Stimulated activated naive CD8-positive, alpha-beta T cell treated with anti-CD3 and anti-CD28 coated beads, Interleukin-15, Interleukin-2, amounts not matched to agents 100 U/mL and 50 U/mL, for 24 hours (primary cell): ENCODE measurements at regions not wholly inside any gene's neighbourhood (a gene's known extent, or its start where the extent isn't known, plus 50 kb on each side); places are given as distances from the start of the nearest gene placed in this dataset.

Experiments used
- ATAC-seq: fragments of 150-1000 bp; cut with Tn5 transposase; one replicate; pipeline ENCODE4 v1.10.0; 2021
- DNase-seq: peaks from one replicate; pipeline ENCODE4 v3.0.0; 2021

DNA sequence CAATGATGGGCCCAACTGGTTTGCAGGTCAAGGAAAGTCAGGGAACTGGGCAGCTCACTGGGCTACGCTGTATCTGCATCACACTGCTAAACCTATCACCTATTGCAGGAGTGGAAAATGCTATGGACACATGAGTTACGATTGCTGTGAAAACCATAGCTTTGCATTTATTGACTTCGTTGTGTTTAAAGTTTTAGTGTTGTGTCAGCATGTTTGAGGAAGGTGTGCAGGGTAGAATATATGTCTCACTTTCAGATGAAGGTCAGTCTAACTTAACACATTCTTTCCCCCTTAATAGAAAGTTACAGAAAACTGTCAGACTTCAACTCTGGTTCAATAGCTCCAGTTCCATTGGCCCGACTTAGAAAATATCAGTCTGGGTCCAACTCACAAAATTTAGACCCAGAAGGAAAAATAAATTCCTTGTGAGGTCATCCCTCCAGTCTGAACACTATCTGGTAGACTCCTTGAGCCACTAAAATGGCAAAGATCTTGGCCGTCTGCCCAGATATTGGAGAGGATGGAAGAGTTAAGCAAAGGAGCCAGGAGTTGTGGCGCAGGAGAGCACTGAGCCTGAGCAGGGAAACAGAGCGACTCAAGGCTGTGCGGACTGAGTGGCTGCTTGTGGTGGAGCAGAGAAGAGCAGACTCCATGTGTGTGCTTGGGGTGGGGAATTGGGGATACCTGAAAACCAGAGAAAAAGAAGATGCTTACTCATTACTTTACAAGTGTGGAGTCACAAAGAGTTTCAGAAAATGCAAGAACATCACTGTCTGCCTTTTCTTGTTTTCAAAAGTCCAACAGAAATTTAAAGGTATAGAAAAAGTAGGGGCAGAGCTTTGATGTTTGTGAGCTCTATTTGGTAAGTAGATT lies 518.5 kb downstream of the FGF9 start:
- ATAC-seq = no peak

DNA sequence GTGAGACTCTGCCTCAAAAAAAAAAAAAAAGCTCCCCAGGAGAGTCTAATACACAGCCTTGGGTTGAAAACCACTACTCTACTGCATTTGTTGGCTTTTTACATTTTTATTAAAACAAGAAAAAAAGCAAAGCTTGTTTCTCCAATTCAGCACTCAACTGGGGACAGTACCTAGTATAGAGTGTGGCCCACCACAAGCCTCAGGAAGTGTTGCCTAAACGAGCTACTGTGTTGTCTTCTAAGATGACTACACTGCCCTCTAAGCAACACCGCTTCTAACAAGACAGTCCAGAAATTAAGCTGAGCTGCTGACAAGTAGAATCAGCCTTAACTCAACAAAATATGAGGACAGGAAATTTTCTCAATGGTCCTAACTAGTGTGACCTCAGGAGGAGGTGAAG lies 522.2 kb downstream of the FGF9 start:
- no peak for DNase-seq
- ATAC-seq = no peak

More for the DNA sequence above, 518.5 kb downstream of the FGF9 start:
- DNase-seq = no peak

DNA sequence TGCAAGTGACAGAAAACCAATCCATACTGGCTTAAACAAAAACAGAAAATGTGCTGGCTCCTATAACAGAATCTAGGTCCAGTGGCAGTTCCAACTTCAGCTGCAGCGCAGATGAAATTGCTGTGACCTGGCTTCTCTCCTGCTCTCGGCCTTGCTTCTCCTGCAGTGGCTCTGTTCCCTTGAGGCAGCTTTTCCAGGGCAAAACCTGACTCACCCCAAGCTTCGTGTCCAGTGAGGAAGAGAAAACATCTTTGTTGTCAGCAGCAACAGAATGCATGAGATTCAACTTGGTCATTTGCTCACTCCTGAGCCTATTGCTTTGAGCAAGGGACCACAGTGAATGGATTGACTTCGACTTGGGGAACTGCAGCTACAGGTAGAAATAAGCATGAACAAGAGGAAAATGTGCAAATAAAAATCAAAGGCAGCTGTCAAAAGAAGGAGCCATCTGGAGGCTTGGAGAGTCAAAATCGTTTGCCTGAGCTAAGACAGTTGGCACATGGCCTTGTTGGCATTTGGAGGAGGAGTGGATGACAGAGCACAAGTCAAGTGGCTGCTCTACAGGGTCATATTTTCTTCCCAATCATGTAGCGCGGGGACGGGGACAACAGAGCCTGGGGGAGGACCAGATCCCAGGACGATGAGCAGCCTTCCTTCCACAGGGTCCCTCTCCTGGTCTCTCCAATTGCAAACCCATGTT lies 523.4 kb downstream of the FGF9 start:
- ATAC-seq (no peak), DNase-seq (no peak)

DNA sequence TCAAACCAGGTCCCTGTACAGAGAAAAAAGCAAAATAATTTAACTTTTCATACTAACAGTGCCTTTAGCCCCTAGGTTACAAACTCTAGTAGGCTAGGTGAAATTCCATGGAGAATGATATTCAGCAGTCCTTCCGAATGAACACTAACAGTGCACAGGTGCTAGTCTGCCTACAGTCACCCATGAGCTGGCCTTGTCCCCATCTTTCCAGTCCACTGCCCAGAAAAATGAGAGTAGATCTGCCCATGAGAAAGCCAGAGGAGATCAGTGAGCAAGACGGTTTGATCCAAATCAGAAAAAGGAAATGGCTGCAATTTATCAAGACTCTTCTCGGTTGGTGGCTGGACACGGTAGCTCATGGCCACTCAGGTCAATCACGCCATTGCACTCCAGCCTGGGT lies 524.9 kb downstream of the FGF9 start:
- no peak for DNase-seq
- ATAC-seq = no peak

DNA sequence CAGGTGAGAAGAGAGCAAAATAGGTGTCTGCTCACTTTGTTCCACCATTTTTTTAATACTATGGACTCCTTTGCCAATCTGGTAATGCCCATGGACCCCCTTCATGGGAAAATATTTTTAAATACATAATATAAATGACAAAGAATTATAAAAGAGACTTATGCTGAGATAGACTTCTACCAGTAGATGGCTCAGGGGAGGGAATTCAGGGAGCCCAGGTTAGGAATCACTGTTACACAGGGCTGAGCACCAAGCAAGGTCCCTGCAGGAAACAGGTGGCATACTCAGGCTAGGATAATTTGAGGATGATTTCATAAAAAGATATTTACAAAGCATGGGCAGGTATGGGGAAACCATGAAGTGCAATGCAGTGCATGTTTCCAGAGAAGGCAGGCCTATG lies 525.9 kb downstream of the FGF9 start:
- DNase-seq = no peak
- ATAC-seq = no peak

DNA sequence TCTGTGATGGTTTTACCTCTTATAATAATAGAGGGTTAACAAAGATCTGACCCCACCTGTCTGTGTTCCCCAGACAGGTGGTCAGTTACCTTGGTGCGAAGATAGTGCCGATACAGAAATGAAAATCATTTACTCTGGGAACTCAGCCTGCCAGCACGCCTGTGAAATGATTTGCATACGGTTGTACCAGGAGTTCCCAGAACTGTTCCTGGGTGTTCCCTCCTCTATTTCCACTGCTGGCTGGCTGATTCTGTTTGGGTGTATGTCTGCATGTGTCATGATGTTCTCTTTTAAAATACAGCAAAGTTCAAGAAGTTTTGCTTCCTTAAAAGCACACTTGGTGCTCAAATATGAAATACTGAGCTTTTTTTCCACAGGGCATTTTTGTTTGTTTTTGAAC lies 527.1 kb downstream of the FGF9 start:
- ATAC-seq (no peak), DNase-seq (no peak)

DNA sequence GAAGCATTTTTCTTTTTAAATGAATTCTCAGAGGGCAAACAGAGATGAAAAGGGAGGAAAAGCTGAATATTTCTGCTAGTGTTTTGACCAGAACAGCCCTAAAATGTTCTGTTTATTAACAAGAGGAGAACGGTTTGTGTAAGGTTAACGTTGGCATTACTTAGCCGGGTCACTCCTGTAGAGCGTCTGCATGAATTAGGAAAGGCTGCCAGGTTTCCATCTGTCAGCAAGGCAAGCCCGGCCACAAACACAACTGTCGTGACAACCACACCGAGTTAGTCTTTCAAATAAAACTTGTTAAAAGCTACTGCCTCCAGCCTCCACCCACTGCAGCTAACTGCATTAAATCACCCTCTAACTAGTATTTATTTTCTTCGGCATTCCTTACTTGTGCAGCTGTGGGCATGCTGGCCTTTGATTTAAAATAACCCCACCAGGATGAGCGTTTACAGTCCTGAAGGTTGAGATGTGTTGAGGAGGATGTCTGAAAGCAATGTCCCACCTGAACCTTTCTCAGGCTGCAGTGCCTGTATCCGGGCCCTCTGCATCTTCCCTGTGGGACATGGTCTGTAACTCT lies 527.9 kb downstream of the FGF9 start:
- no peak for DNase-seq
- ATAC-seq = no peak

DNA sequence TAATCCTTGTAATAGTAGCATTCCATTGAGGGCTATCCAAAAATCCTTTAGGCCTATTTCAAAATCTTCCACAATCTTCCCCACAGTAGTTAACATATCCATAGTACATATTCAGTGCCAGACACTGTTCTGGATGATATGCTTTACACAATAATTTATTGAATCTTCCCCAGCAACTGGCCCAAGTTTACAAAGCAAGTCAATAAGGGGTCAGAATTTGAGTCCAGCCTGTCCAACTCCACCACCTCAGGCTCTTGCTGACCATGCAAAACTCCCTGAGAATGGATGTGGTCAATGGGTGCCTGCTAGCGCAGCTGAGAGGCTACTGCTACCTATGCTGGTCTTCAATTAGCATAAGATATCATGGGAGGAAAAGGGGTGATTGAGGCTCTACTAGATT lies 529.6 kb downstream of the FGF9 start:
- ATAC-seq = no peak
- no peak for DNase-seq

DNA sequence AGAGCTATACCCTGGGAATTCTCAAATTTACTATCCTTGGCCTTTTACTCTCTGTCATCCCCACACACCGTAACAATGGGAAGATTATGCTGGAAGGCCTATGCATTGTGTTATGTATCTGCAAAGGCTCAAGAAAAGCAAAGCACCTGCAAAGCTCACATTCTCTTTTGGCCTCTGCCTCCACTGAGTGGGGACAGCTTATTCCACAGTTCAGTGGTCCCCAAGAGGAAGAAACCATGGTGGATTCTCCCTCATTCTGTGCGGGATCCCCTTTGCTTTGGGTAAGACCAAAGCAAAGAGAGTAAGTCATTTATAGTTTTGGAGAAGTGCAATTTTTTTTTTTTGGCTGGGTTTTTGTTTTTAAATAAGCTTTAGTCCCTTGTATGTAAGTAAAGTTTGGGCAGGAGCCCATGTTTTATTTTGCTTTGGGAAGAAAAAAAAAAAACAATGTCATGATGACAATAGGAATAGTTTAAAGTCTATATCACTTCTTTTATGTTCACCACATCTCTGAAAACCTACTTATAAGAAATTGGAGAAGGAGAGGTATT lies 530.6 kb downstream of the FGF9 start:
- ATAC-seq (no peak), DNase-seq (no peak)

DNA sequence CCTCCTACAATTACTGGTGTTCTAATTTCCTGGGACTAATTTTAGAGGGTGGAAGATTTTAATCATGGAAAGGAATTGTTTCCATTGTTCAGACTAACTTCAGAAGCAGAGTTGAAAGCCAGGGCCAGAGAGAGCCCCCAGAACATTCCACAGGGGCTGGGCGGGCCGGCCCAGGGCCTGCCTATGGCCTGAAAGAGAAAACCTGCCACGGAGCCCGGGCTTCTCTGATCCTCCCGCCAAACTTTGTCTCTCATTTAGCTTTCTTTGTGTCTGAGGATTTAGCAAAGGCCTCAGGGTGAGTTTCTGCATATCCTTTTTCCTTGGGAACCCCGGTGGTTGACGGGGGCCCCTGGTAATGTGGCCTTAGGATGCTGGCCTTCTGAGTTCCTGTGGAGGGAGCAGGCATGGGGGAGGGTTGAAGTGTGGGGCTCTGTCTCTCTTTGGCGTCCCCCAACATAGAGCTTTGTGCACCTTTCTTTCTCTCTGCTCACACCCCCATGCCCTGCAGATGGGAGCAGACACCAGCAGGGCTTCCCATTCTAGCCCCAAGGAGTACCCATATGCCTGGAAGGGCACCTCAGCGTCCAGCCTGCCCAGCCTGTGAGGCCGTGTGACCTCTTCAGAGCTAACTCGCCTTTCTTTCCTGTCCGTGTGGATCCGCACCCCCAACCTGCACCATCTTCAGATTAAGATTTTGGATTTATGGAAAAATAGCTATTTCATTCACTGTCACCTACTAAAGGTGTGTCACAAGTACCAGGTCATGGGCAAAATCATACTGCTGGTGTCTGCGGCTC lies 539.5 kb downstream of the FGF9 start:
- ATAC-seq = no peak
- DNase-seq = no peak

DNA sequence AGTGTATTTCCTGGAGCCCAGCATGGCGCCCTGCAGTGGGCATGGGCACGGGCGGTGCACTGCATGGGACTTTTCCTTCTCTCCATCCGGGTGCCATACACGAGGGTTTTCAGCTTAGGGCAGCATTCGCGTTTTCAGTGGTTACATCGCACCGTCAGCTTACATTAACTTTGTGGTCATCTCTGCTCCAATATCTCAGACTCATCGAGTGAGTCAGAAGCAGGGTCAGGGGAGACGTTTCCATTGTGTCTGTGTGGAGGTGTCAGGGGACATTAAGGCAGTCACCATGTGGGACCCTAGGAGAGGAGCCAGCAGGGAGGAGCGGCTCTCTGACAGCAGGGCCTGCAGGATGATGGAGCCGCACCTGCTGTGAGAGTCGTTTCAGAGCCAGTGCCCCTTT lies 541.0 kb downstream of the FGF9 start:
- DNase-seq (no peak), ATAC-seq (peak; percentile 16)

DNA sequence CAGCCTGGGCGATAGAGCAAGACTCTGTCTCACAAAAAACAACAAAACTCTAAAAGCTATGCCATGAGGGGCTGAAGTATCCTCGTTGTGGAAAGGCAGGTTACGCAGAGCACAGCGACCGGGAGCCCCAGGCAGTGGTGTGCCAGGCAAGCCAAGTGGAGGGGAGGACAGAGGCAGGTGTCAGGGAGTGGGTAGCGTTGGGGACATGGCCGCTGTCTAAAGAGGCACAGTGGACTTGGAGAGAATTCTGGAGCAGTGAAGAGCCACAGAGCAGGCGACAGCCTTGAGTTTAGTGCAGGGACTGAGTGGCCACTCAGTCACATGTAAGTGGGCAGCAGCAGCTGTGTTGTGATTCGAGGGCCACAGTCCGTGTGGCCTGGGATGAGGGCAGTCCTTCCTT lies 541.7 kb downstream of the FGF9 start:
- DNase-seq = no peak
- ATAC-seq = no peak

DNA sequence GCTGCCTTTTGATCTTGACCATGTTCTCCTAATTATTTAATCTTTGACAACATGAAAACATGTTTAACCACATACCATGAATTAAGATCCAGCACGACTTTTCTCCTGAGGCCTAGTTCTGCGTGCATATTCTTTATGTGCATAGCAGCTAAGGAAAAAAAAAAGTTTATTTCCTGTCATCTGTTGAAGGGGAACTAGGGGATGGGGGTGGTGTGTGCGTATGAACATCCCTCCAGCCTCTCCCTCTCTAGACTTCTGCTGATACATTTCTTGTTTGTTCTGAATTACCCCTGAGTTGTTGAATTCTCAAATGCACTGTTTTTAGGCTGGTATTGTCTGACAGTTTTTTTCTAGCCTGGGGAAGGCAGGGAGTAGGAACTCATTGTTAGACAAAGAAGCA lies 543.3 kb downstream of the FGF9 start:
- DNase-seq (no peak), ATAC-seq (no peak)

DNA sequence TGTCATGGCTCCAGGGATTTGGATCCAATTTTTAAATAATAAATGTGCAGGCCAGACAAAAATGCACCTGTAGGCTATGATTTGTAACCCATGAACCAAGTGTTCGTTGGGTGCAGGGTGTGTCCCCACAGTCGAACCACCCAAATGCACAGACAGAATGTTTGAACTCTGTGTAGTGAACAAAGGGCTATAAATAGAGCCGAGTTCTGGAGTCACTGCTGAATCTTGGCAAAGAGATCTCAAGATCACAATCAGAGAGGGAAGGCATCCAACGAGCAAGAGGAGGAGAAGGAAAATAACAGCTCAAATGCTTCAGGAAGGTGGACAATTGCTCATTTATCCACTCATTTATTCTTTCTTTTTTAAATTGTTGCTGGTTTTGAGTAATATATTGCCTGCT lies 547.9 kb downstream of the FGF9 start:
- no peak for ATAC-seq
- DNase-seq = no peak

DNA sequence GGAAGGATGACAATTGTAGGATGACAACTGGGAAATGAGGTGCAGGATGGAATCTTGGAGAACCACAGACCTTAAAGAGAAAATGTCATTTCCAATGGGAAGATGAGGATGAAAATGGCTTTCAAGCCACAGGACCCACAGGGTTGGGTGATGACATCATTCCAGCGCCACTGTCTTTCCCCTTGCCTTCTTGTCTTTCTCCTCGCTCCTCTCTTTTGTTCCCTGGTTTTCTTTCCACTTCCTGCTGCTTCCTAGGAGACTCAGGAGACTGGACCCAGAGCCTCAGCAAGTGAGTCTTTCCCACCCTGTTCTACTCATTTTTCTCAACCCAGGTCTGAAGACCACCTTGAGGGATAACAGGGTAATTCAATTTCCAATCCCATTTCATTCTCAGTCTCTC lies 548.8 kb downstream of the FGF9 start:
- ATAC-seq (no peak), DNase-seq (no peak)

DNA sequence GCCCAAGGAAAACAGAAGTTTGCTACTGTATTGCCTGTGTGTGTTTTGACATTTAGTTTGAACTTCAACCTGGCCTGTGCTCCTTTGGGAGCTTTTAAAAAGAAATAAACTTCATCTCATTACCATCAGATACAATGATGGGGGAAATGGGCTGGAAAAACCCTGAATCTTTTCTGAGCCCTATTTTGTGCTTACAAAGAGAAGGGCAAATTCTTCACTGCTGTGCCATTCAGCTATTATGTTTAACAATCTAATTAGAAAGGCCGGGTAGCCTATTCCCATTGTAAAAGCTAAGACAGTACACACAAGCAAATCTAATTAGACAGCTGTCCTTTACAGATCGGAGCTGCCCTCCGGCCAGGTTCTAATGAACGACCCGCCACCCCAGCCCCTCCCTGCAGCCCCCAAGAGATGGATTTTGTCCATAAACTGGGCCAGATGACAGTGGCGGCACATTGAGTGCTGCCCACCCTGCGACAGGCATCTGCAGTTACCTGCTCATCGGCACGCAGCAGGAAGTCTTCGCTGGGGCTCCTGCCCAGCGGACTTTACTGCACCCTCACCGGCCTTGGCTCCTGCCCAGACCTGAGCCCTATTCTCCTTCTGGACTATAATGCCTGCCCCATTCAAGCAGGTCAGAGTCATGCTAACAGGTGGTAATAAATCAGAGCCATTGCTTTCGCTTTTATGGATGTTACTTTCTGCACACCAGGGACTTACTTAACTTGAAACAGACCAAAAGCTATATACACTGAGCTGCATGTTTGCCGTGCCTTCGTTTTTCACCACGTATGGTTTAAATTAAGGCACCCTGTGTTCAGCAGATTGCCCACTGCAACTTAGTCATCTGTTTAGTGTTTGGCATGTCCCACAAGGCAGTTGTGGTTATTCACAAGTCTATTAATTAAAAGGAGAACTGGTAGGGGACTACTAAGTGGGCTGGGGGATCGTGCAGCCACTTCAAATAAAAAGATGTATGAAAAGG lies 549.6 kb downstream of the FGF9 start:
- no peak for ATAC-seq
- DNase-seq = no peak

DNA sequence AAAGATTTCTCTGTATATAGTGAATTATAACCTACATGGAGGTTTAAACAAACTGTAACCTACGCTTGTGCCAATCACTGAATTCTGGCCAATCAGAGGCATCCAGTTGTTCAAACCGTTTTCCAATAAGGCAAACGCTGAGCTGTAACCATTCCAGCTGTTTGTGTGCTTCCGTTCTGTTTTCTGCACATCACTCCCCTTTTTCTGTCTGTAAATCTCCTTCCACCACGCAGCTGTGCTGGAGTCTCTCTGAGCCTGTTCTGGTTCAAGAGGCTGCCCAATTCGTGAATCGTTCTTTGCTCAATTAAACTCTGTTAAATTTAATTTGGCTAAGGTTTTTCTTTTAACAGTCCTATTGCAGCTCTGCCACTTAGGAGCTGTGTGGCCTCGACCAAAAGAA lies 552.5 kb downstream of the FGF9 start:
- ATAC-seq (no peak), DNase-seq (no peak)

DNA sequence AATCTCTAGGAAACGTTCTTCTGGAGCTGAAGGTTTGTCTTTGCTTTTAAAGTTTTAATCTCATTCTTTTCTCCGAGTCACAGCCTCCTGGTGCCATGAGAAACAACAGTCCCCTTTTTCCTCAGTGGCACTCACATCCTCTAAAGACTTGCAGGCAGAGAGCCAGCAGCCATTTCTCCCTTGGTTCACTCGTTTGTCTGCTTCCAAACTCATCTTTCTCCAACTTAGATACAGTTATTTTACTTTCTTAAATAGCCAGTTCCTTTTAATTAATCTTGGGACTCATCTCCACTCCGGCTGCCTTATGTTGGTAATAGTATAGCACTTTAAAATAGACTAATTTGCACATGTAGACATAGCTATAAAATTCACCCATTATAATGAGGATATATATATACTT lies 555.2 kb downstream of the FGF9 start:
- DNase-seq (no peak), ATAC-seq (no peak)

DNA sequence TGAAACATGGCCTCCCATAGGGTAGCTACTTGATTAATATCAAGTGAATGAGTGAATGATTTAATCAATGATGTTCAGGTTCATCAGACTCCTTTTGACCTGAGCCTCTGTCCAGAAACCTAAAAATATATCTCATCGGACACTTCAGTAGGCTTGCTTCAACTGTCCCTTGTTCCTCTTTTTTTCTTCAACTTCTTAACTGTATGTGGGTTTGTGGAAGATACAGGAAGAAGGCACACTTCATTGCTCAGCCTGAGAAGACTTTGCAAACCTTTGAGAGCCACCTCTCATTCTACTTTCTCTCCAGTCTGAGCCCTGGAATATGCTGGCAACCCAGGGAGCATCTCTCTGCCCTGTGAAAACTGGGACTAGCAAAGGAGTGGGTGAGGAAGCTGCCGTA lies 557.0 kb downstream of the FGF9 start:
- no peak for DNase-seq
- ATAC-seq = no peak

DNA sequence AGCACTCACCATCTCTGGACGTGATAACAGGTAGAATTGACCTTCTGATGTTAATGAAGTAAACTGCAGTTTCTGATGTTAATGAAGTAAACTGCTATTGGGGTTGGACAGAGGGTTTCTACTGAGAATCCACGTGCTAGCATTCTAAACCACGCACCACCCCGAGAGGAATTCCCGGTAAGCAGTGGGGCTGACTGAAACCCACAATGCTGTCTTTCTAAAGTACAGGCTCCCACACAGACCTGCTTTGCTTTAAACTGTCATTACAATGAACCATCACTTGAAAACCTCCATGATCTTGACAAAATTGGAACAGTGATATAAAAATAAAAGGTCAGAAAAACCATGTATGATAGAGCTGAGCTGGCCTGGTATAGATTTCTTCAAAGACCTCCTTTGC lies 559.0 kb downstream of the FGF9 start:
- DNase-seq = peak; percentile 17
- ATAC-seq = peak; percentile 63

DNA sequence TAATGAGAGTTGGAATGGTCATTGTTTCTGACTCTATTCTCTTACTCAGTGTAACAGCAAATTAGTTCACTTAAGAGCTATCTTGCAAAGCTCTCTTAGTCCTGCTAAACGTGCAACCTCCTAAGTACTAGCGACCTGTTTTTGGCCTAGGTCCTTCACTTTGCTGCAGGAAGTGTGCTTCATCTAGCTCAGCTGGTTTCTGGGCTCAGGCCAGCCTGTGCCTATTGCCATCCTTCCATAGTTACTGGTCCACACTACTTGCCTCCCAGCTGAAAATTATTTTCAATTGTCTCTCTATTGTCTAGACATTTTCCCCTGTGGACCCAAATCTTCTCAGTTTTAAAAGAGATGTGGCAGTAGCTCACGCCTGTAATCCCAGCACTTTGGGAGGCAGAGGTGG lies 561.3 kb downstream of the FGF9 start:
- no peak for DNase-seq
- no peak for ATAC-seq
